ENCODE measurements at regions not wholly inside any gene's neighbourhood (a gene's known extent, or its start where the extent isn't known, plus 50 kb on each side); places are given as distances from the start of the nearest gene placed in this dataset.
"Not testable (repeated sequence)": the region's sequence is repeated elsewhere in the genome, so short reads cannot be mapped to it uniquely, and the experiment has no call there.

GRCh38 chr16:26510924-26511323 lies 555.8 kb upstream of the C16orf82 start:
- no peak for DNase-seq

- no peak for DNase-seq
Observed at GRCh38 chr16:26511463-26511862, 555.3 kb upstream of the C16orf82 start.

GRCh38 chr16:26521626-26522025 lies 545.1 kb upstream of the C16orf82 start:
- no peak for DNase-seq

- DNase-seq, result peak; percentile 24
Observed at GRCh38 chr16:26524281-26524680, 542.4 kb upstream of the C16orf82 start.

GRCh38 chr16:26524846-26525245 lies 541.9 kb upstream of the C16orf82 start:
- no peak for DNase-seq

- no peak for DNase-seq
Observed at GRCh38 chr16:26525856-26526255, 540.9 kb upstream of the C16orf82 start.

- no peak for DNase-seq
Observed at GRCh38 chr16:26526633-26527032, 540.1 kb upstream of the C16orf82 start.

- no peak for DNase-seq
Observed at GRCh38 chr16:26530584-26531289, 536.0 kb upstream of the C16orf82 start.

- DNase-seq, result no peak
Observed at GRCh38 chr16:26531290-26531730, 535.4 kb upstream of the C16orf82 start.

GRCh38 chr16:26532456-26532855 lies 534.3 kb upstream of the C16orf82 start:
- no peak for DNase-seq

- no peak for DNase-seq
Observed at GRCh38 chr16:26542198-26542597, 524.5 kb upstream of the C16orf82 start.

GRCh38 chr16:26546573-26546972 lies 520.2 kb upstream of the C16orf82 start:
- DNase-seq, result no peak

GRCh38 chr16:26547681-26548080 lies 519.0 kb upstream of the C16orf82 start:
- DNase-seq, result no peak

GRCh38 chr16:26550111-26550610 lies 516.6 kb upstream of the C16orf82 start:
- DNase-seq, result no peak

GRCh38 chr16:26554030-26554429 lies 512.7 kb upstream of the C16orf82 start:
- no peak for DNase-seq

GRCh38 chr16:26561303-26561702 lies 505.4 kb upstream of the C16orf82 start:
- DNase-seq, result no peak

GRCh38 chr16:26563018-26563417 lies 503.7 kb upstream of the C16orf82 start:
- DNase-seq, result no peak

GRCh38 chr16:26567356-26567755 lies 499.4 kb upstream of the C16orf82 start:
- no peak for DNase-seq

GRCh38 chr16:26569793-26570192 lies 496.9 kb upstream of the C16orf82 start:
- peak; percentile 41 for DNase-seq

GRCh38 chr16:26578748-26579147 lies 488.0 kb upstream of the C16orf82 start:
- DNase-seq, result no peak

- no peak for DNase-seq
Observed at GRCh38 chr16:26583803-26584202, 482.9 kb upstream of the C16orf82 start.

- no peak for DNase-seq
Observed at GRCh38 chr16:26593700-26594099, 473.0 kb upstream of the C16orf82 start.

- DNase-seq, result no peak
Observed at GRCh38 chr16:26594666-26595065, 472.1 kb upstream of the C16orf82 start.

- DNase-seq, result no peak
Observed at GRCh38 chr16:26595199-26595598, 471.5 kb upstream of the C16orf82 start.

- not testable (repeated sequence) for DNase-seq
Observed at GRCh38 chr16:26596033-26596432, 470.7 kb upstream of the C16orf82 start.

Measured in femur (tissue), 1 donor.